GM12865 (cell line): ENCODE measurements at regions not wholly inside any gene's neighbourhood (a gene's known extent, or its start where the extent isn't known, plus 50 kb on each side); places are given as distances from the start of the nearest gene placed in this dataset.

Experiments used
- DNase-seq: peaks from one replicate; pipeline ENCODE4 v3.0.0; 2010; ENCODE audit warnings: low read depth
- H3K4me3 ChIP-seq: 2 replicates; pipeline ENCODE4 v1.5.1; 2011; ENCODE audit warnings: mild to moderate bottlenecking, low read depth, low read length, control low read depth
- TF ChIP-seq, protein P1 (sequence below): IDR thresholded peaks from 2 replicates; pipeline ENCODE4 v1.5.1; 2011; ENCODE audit warnings: low read length, control low read depth, low read depth, inconsistent platforms; ENCODE audit not compliant: insufficient read depth; ENCODE audit errors: missing control alignments

DNA sequence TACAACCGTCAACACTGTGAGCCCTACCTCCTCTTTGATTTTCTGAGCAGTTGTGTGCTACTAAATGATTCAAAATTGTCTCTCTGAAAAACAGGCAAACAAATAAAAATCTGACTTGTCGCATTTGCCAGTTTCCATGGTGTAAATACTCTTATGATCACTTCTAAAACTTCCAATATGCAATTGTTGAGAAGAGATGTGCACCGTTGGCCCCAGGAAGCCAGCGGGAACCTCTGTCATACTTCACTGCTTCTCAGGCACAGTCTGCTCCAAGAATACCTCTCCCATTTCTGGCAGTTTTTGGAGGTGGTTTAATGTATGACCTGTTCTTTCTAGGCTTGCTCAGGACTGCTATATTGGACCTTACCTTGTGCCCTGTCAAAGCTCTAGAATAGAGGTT is 196.0 kb upstream of the NCAM2 start:
- TF ChIP-seq, protein P1, sequence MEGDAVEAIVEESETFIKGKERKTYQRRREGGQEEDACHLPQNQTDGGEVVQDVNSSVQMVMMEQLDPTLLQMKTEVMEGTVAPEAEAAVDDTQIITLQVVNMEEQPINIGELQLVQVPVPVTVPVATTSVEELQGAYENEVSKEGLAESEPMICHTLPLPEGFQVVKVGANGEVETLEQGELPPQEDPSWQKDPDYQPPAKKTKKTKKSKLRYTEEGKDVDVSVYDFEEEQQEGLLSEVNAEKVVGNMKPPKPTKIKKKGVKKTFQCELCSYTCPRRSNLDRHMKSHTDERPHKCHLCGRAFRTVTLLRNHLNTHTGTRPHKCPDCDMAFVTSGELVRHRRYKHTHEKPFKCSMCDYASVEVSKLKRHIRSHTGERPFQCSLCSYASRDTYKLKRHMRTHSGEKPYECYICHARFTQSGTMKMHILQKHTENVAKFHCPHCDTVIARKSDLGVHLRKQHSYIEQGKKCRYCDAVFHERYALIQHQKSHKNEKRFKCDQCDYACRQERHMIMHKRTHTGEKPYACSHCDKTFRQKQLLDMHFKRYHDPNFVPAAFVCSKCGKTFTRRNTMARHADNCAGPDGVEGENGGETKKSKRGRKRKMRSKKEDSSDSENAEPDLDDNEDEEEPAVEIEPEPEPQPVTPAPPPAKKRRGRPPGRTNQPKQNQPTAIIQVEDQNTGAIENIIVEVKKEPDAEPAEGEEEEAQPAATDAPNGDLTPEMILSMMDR, result no peak
- DNase-seq, result no peak
- no peak overlapping the region for H3K4me3 ChIP-seq

DNA sequence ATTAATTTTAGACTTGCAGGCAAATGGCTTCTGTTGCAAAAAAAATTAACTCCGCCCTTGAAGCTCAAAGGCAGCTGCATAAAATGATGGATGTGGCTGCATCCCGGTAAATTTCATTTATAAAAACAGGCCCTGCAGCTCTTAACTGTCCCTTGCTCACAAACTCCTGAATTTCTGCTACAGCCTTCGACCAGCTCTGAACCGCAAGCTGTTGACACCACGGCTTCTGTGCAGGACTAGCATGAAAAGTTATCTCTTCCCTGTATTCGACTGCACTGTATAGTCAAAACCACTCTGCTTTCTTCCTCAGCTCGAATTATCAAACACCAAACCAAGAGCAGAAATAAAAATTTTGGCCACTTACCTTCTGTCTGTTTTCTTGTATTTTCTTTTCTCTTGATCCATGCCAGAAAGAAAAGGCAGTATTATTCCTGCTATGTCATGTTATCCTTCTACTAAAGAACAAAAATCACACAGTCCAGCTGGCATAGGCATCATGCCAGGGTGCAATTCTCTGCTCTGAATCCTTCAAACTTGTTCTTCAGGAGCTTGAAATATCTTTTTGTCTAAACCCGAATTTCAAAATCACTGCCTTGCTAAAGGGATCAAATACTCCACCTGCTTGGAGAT is 195.5 kb upstream of the NCAM2 start:
- TF ChIP-seq, protein P1, result no peak
- DNase-seq, result no peak

DNA sequence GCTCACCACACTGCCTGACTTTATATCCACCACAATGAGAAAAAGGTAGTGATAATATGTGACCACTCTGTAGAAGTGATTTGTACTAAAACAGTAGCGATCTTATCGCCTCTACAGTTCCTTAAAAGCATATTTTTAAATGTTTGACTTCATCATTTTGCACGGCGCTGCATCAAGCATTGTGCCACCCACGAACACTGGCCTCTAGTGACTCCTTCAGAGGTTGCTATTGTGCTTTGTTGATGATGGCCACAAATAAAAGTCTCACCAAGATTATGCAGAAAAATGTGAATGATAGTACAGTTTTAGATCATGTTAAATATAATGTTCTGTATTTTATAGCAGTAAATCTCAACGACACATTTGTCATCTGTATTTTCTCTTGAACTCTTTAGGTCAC is 186.5 kb upstream of the NCAM2 start:
- TF ChIP-seq, protein P1, result no peak
- H3K4me3 ChIP-seq, result no peak overlapping the region
- DNase-seq, result no peak

More for the DNA sequence above, 195.5 kb upstream of the NCAM2 start:
- no peak overlapping the region for H3K4me3 ChIP-seq

DNA sequence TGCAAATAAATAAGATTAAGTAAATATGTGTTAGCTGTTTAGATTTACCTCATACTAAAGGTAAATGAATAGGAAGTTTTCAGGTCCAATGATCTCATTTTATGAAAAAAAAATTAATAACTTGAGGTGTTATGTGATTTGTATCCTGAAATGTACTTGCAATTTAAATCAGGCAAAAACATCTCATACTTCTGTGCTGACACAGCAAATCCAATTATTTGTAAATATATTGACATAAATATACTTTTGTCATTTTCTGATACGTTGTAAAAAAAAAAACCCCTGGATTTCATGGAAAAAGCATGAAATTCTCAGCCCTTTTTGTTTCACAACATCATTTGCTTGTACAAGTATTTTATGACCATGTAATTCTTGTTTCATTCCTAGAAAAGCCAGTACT is 184.1 kb upstream of the NCAM2 start:
- H3K4me3 ChIP-seq, result no peak overlapping the region
- DNase-seq, result no peak
- TF ChIP-seq, protein P1, result no peak

DNA sequence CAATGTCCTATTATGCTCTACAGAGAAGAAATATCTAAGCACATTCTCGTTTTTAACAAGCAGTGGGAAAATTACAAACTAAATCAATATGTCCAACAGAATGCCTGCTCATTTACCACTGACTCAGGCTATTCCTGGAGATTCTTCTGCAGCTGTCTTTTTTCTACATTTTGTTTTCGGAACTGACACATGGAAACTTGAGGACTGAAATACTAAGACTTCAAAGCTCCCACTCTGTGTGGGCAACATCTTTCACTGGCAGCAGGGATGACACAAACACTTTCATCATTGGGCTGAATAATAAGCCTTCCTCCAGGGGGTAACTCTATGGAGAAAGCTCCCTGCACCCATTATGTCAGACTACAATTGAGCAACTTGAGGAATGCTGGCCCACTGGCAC is 175.5 kb upstream of the NCAM2 start:
- TF ChIP-seq, protein P1, result no peak
- DNase-seq, result no peak
- H3K4me3 ChIP-seq, result no peak overlapping the region

DNA sequence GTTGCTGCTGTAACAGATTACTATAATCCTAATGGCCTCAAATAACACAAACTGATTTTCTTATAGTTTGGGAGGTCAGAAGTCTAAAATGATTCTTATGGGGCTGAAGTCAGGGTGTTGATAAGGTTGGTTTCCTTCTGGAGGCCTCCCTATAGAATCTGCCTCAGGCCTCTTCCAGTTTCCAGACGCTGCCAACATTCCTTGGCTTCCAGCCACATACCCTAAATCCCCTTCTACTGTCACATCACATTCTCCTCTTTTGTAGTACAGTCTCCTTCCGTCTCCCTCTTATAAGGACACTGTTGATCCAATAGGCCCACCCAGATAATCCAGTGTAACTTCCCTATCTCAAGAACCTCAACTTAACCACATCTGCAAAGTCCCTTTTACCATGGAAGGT is 145.3 kb upstream of the NCAM2 start:
- TF ChIP-seq, protein P1, result no peak
- DNase-seq, result no peak
- no peak overlapping the region for H3K4me3 ChIP-seq

DNA sequence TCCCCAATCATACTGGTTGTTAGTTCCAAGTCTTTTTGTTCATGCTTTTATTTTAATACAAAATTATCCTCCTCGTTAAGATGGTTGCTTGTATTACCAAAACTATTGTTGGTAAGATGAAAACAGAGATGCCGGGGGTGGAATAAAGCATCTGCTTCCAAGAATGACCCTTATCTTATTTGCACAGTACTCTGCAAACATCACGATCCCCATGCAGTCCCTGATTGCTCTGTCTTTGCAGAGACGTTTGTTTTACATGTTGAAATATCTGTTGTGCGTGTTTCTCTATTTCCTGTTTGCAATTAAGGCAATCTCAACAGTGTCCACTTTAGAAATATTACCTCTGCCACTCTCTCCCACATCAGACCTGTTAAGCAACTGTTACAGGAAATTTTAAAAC is 141.3 kb upstream of the NCAM2 start:
- DNase-seq, result no peak
- no peak overlapping the region for H3K4me3 ChIP-seq
- TF ChIP-seq, protein P1, result no peak
